ENCODE measurements at regions not wholly inside any gene's neighbourhood (a gene's known extent, or its start where the extent isn't known, plus 50 kb on each side); places are given as distances from the start of the nearest gene placed in this dataset.

GRCh38 chr15:29914511-29914926, 92.3 kb upstream of the TJP1 start:
- Mint-ChIP-seq H3K4me3 (no peak overlapping the region), H3K27ac (no peak overlapping the region), H3K9me3 (peaks cover 16% of the 10 kb centered on the region), H3K36me3 (ENCODE audit: low read depth) (no peaks in the 10 kb centered on the region), H3K27me3 (peaks cover 54% of the 10 kb centered on the region), H3K4me1 (ENCODE audit: low read depth) (no peaks in the 10 kb centered on the region)
- no peak for DNase-seq

DNA sequence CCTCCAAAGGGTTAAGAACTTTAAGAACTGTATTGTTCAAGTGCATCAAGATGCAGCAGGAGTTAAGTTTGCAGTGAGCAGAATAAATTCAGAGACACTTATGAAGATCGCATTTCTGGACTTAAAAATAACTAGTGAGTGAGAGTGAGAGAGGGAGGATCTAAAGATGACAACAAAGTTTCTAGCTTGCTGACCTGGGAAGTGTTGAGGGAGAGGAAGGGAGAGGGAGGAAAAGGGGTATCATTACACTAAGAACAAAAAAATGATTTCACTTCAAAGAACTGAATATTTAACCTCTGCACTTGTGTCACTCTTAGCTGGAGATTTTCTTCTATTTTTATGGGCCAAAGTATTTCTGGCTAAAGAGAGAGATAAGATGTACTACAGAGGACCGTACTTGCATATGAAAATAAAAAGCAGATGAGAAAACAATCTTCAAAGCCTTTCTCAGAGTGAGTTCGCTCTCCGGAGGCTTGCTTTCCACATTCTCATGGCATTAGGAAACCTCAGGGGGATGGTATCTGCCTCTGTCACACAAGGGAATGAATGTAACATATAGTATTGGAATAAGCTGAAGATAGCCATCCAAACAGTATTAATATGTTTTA, 91.4 kb upstream of the TJP1 start:
- peaks cover 16% of the 10 kb centered on the region for H3K9me3 Mint-ChIP-seq
- H3K4me1 Mint-ChIP-seq (ENCODE audit: low read depth): no peaks in the 10 kb centered on the region
- no peak for DNase-seq
- no peaks in the 10 kb centered on the region for H3K36me3 Mint-ChIP-seq (ENCODE audit: low read depth)
- H3K4me3 Mint-ChIP-seq: no peak overlapping the region
- peaks cover 50% of the 10 kb centered on the region for H3K27me3 Mint-ChIP-seq
- no peak overlapping the region for H3K27ac Mint-ChIP-seq

DNA sequence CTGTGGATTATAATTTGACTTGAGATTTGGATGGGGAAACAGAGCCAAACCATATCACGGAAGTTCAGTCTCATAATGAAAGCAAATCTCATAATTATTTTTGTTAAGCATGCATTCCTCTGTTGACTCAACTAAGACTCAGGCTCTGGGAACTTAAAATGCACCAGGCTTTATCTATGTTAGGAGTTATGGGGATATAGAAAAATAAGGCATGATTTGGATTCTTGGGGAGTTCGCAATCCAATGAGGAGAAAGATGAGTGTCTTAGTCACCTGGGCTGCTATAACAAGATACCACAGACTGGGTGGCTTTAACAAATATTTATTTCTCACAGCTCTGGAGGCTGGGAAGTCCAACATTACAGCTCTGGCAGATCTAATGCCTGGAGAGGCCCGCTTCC, 89.4 kb upstream of the TJP1 start:
- Mint-ChIP-seq H3K27ac (no peak overlapping the region), H3K27me3 (peaks cover 51% of the 10 kb centered on the region), H3K9me3 (peaks cover 16% of the 10 kb centered on the region), H3K4me1 (ENCODE audit: low read depth) (no peaks in the 10 kb centered on the region), H3K4me3 (no peak overlapping the region), H3K36me3 (ENCODE audit: low read depth) (no peaks in the 10 kb centered on the region)
- no peak for DNase-seq

GRCh38 chr15:29910068-29910467, 87.8 kb upstream of the TJP1 start:
- H3K36me3 Mint-ChIP-seq (ENCODE audit: low read depth): no peaks in the 10 kb centered on the region
- peaks cover 57% of the 10 kb centered on the region for H3K27me3 Mint-ChIP-seq
- H3K27ac Mint-ChIP-seq: no peak overlapping the region
- H3K9me3 Mint-ChIP-seq: peaks cover 16% of the 10 kb centered on the region
- no peak overlapping the region for H3K4me3 Mint-ChIP-seq
- H3K4me1 Mint-ChIP-seq (ENCODE audit: low read depth): no peaks in the 10 kb centered on the region
- DNase-seq: no peak

DNA sequence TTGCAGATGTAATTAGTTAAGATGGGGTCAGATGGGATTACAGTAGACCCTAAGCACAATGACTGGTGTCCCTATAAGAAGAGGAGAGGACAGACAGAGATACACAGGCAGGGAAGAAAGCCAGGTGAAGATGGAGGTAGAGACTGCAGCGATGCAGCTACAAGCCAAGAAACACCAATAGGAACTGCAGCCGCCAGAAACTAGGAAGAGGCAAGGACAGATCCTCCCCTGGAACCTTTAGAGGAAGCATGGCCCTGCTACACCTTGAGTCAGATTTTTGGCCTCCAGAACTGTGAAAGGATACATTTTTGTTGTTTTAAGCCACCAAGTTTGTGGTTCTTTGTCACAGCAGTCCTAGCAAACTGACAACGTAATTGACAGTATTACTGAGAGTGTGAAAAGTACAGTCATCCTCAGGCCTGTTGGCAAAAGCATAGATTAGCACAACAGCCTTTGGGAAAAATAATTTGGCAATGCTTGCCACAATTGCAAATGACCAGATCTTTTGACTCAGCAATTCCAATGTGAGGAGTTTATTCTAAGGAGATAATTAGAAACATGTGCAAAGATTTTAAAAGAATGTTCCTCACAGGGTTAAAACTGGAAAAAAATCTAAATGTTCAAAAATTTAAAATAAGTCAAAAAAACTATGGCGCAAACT, 82.6 kb upstream of the TJP1 start:
- no peaks in the 10 kb centered on the region for H3K4me1 Mint-ChIP-seq (ENCODE audit: low read depth)
- DNase-seq: no peak
- H3K4me3 Mint-ChIP-seq: no peak overlapping the region
- H3K36me3 Mint-ChIP-seq (ENCODE audit: low read depth): no peaks in the 10 kb centered on the region
- no peak overlapping the region for H3K27ac Mint-ChIP-seq
- H3K27me3 Mint-ChIP-seq: peaks cover 44% of the 10 kb centered on the region
- H3K9me3 Mint-ChIP-seq: no peaks in the 10 kb centered on the region

- Mint-ChIP-seq H3K4me3 (no peak overlapping the region), H3K36me3 (ENCODE audit: low read depth) (no peaks in the 10 kb centered on the region), H3K4me1 (ENCODE audit: low read depth) (no peaks in the 10 kb centered on the region), H3K9me3 (no peaks in the 10 kb centered on the region), H3K27me3 (peaks cover 45% of the 10 kb centered on the region), H3K27ac (no peak overlapping the region)
- DNase-seq: no peak
These were observed 81.7 kb upstream of the TJP1 start for GRCh38 chr15:29903785-29904464.

- no peak for DNase-seq
- Mint-ChIP-seq H3K27ac (no peak overlapping the region), H3K27me3 (peaks cover 42% of the 10 kb centered on the region), H3K36me3 (ENCODE audit: low read depth) (no peaks in the 10 kb centered on the region), H3K4me1 (ENCODE audit: low read depth) (no peaks in the 10 kb centered on the region), H3K4me3 (no peak overlapping the region), H3K9me3 (peaks cover 3% of the 10 kb centered on the region)
These were observed 80.8 kb upstream of the TJP1 start for GRCh38 chr15:29903028-29903427.

- H3K4me1 Mint-ChIP-seq (ENCODE audit: low read depth): no peaks in the 10 kb centered on the region
- peaks cover 15% of the 10 kb centered on the region for H3K9me3 Mint-ChIP-seq
- H3K27me3 Mint-ChIP-seq: peaks cover 44% of the 10 kb centered on the region
- H3K27ac Mint-ChIP-seq: no peak overlapping the region
- H3K4me3 Mint-ChIP-seq: no peak overlapping the region
- DNase-seq: no peak
- no peaks in the 10 kb centered on the region for H3K36me3 Mint-ChIP-seq (ENCODE audit: low read depth)
These were observed 78.2 kb upstream of the TJP1 start for GRCh38 chr15:29900237-29901189.

DNA sequence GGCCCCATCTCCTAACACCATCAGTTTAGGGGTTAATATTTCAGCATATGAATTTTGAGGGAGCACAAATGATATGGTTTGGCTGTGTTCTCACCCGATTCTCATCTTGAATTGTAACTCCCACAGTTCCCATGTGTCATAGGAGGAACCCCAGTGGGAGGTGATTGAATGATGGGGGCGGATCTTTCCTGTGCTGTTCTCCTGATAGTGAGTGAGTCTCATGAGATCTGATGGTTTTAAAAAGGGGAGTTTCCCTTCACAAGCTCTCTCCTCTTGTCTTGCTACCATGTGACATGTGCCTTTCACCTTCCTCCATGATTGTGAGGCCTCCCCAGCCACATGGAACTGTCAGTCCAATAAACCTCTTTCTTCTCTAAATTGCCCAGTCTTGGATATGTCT, 73.8 kb upstream of the TJP1 start:
- no peaks in the 10 kb centered on the region for H3K4me1 Mint-ChIP-seq (ENCODE audit: low read depth)
- H3K36me3 Mint-ChIP-seq (ENCODE audit: low read depth): no peaks in the 10 kb centered on the region
- peaks cover 18% of the 10 kb centered on the region for H3K9me3 Mint-ChIP-seq
- no peak for DNase-seq
- H3K27me3 Mint-ChIP-seq: peaks cover 55% of the 10 kb centered on the region
- H3K4me3 Mint-ChIP-seq: no peak overlapping the region
- H3K27ac Mint-ChIP-seq: no peak overlapping the region

DNA sequence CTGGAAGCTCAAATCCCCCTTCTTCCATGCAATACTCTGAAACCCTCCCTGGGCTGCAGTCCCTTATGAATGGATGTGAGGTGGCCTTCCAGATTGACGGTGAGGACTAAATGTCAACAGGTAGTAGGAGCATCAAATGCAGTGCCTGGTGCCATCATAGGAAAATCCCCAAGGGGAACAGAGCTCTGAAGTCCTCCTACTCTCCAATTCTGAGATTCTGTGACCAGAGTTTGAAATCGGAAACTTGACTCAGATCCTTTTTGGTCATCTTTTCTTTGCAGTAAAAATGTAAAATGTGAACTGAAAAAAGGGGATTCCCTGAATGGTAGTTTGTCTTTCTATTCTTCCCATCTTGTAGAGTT, 68.8 kb upstream of the TJP1 start:
- Mint-ChIP-seq H3K27ac (no peak overlapping the region), H3K9me3 (peaks cover 3% of the 10 kb centered on the region), H3K4me3 (no peak overlapping the region), H3K4me1 (ENCODE audit: low read depth) (no peaks in the 10 kb centered on the region), H3K36me3 (ENCODE audit: low read depth) (no peaks in the 10 kb centered on the region), H3K27me3 (peaks cover 41% of the 10 kb centered on the region)
- DNase-seq: no peak

- Mint-ChIP-seq H3K36me3 (ENCODE audit: low read depth) (no peaks in the 10 kb centered on the region), H3K4me3 (no peak overlapping the region), H3K9me3 (peaks cover 3% of the 10 kb centered on the region), H3K27ac (no peak overlapping the region), H3K4me1 (ENCODE audit: low read depth) (no peaks in the 10 kb centered on the region), H3K27me3 (peaks cover 45% of the 10 kb centered on the region)
- no peak for DNase-seq
These were observed 68.2 kb upstream of the TJP1 start for GRCh38 chr15:29890336-29891095.

- Mint-ChIP-seq H3K27me3 (peaks cover 46% of the 10 kb centered on the region), H3K4me1 (ENCODE audit: low read depth) (no peaks in the 10 kb centered on the region), H3K4me3 (no peak overlapping the region), H3K9me3 (no peaks in the 10 kb centered on the region), H3K36me3 (ENCODE audit: low read depth) (no peaks in the 10 kb centered on the region), H3K27ac (no peak overlapping the region)
- no peak for DNase-seq
These were observed 67.5 kb upstream of the TJP1 start for GRCh38 chr15:29889542-29890329.

- Mint-ChIP-seq H3K27ac (no peak overlapping the region), H3K36me3 (ENCODE audit: low read depth) (no peaks in the 10 kb centered on the region), H3K27me3 (peaks cover 50% of the 10 kb centered on the region), H3K9me3 (no peaks in the 10 kb centered on the region), H3K4me1 (ENCODE audit: low read depth) (no peaks in the 10 kb centered on the region), H3K4me3 (no peak overlapping the region)
- no peak for DNase-seq
These were observed 66.4 kb upstream of the TJP1 start for GRCh38 chr15:29888646-29889045.

Data from activated T-cell treated with anti-CD3 and anti-CD28 coated beads, Interleukin-2, amount 50 U/mL, for 24 hours (primary cell).